ENCODE measurements at regions not wholly inside any gene's neighbourhood (a gene's known extent, or its start where the extent isn't known, plus 50 kb on each side); places are given as distances from the start of the nearest gene placed in this dataset.

- no peak for TF ChIP-seq EZH2 (IDR thresholded peaks at IDR 0.05; ENCODE audit: insufficient read depth, poor library complexity, severe bottlenecking)
- TF ChIP-seq EZH2phosphoT487 (IDR thresholded peaks at IDR 0.05; ENCODE audit: insufficient read depth, low read depth), result no peak
Measured at GRCh38 chr16:59339871-59340270, 605.8 kb upstream of the GOT2 start.
